NOMO-1 (cell line): ENCODE measurements at regions not wholly inside any gene's neighbourhood (a gene's known extent, or its start where the extent isn't known, plus 50 kb on each side); places are given as distances from the start of the nearest gene placed in this dataset.

Experiments used
- DNase-seq, 2 experiments: peaks; one replicate each; lab custom pipeline; 2025; ENCODE audit not compliant: unreplicated experiment in 2 of 2; lab: John Stamatoyannopoulos, UW

DNA sequence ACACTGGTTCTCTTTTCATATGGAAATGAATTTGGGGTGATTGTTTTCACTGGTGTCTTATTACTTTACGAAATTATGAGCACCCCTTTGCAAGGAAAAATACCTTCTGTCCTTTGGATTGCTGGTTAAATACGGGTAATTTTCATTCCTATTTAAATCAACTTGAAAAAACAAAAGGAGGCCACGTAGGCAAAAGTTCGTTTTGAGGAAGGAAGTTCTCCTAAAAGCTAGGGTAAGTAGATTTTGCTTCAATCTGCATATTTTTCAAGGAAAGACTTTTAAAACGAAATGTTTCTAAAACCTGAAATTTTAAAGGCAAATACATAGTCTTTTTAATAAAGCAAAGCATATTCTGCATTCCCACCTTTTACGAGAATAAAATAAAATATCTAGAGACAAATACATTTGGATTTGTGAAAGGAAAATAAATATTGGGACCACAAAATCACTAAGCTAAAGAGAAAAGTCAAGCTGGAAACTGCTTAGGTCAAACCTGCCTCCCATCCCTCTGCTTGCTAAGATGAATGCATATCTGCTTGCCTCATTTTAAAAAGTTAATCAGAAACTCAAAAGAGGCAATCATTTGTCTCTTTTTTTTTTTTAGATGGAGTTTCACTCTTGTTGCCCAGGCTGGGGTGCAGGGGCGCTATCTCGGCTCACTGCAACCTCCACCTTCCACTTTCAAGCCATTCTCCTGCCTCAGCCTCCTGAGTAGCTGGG lies 70.9 kb upstream of the ETS2 start:
- DNase-seq = peak; percentile 55 to 68

DNA sequence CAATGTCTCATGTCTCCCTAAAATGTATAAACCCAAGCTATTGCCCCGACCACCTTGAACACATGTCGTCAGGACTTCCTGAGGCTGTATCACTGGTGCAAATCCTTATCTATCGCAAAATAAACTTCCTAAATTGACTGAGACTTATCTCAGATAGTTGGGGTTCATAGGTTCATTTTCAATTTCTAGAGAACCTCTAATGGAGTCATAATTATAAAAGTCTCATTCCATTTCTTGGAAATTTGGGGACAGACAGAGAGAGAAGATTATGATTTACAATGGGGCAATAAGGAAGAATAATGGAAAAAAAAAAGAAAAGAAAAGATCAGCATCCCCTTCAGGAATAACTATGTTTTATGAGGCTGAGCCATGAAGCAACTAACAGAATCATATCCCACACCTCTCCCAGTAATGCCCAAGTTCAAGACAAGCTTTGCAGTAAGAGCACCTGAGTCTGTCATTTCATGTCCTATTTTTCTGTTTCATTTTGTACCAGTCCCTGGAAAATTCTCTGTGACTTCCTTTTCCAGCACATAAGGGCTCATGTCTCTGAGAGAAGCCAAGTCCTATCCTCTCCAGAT lies 70.0 kb upstream of the ETS2 start:
- DNase-seq = no peak

DNA sequence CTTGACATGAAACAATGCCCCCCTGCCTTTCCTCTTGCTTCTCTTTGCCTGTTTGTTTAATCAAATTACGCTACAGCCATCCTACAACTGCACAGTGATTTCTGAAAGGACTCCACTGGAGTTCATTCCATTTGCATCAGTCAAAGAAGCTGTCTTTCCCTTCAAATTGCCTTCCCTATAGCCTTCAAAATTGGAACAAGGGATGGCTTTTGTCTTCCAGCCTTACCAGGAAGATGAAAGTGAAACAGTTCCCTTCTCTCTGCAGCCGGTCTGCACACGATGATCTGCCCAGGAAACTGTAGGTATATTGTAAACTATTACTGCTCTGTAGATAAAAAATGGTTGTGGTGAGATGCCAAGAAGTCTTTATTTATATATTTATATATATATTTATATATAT lies 65.6 kb upstream of the ETS2 start:
- DNase-seq = no peak

DNA sequence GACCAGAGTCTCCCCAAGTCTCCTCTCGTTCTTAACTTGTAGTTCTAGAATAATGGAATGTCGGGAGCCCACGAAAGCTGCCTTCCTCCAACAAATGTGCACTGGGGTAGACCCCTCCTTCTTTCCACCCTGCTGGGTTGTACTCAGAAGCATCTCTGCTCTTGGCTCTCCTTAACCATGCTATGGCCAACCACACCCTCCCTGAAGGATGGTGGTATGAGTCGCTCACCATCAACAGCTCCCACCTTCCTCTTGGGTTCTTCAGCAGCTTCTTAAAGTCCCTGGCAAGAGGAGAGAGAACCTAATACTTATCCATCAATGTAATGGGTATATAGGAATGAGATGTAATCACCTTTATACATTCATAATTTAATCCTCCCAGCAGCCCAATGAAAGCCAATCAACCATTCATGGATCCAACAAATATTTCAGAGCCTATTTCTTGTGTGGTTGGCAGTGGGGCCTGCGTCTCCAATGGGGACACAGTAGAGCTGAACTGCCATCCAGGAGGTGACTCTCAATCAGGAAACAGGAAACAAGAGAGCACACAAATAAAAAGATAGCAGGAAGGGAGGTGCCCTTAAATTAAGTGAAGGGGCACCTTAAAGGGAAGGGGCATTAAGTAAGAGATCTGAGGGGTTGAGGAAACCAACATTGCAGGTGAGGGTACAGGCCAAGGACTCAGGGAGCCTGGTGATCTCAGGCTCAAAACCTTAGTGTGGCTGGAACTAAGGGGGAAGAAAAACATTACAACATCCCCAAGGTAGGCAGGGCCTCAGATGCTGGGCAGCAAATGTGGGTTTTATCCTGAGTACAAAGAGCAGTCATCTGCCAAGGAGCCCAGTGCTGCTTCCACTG lies 64.4 kb upstream of the ETS2 start:
- DNase-seq = peak; percentile 31

DNA sequence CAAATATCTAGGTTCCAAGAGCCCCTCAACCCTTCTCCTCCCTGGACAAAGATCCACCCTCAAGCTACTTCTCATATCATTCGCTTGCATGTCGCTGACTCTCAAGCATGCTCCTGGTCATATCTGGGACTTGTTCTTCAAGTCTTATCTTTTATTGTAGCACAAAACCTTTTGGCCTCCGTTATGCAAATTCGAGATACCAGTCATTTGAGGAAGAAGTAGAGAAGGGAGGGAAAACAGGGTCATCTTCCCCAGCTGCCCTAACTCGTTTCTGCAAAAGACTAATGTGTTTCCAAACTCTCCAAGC lies 63.8 kb upstream of the ETS2 start:
- DNase-seq = peak in 1 of 2 experiments; percentile 31

DNA sequence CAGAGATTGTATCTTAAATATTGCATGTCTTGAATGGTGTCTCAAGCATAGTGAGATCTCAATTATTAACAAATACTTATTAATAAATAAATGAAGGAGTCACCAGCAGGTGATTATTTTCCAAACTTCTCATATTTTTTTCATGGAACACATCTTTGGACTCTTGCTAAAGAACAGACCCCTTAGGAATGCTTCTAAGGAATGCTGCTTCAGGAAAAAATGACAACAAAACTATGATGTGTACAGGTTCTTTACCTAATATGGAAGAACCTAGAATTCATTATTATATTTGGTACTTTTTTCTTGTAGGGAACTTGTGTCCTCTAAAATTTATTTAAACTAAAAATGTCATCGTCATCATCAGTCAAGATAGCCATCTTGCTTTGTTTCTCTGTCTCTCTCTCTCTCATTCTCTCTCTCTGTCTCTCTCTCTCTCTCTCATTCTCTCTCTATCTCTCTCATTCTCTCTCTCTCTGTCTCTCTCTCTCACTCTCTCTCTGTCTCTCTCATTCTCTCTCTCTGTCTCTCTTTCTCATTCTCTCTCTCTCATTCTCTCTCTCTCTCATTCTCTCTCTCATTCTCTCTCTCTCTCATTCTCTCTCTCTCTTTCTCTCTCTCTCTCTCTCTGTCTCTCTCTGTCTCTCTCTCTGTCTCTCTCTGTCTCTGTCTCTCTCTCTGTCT lies 63.0 kb upstream of the ETS2 start:
- DNase-seq = no peak

DNA sequence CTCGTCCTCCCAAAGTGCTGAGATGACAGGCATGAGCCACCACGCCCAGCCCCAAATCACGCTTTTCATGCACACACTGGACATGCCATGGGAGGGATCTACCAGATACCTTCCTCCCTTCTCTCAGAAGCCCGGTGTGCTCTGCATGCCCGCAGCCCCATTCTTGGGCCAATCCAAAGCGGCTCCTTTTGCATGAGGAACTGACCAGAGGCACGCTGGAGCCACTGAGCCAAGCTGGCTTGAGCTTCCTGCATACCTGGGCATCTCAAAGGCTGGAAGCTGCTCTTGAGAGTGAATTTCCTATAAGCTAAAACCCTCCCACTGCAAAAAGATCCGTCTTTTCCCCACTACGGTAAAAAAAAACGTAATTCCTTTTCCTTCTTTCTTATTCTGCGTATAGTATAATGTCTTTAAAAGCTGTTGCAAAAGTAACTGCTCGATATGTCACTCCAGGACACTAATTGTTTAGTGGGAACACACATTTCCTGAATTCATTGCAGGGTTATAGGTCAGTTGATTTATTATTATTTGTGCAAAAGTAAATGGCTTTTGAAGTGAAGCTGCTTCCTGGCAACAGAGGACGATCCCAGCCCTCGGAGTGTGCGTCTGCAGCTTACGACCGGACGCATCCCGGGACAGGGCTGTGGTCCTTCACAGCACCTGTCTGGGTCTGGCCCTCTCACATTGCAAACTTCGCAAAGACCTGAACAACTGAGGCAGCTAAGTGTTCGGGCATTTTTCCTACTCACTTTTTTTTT lies 61.8 kb upstream of the ETS2 start:
- DNase-seq = no peak

DNA sequence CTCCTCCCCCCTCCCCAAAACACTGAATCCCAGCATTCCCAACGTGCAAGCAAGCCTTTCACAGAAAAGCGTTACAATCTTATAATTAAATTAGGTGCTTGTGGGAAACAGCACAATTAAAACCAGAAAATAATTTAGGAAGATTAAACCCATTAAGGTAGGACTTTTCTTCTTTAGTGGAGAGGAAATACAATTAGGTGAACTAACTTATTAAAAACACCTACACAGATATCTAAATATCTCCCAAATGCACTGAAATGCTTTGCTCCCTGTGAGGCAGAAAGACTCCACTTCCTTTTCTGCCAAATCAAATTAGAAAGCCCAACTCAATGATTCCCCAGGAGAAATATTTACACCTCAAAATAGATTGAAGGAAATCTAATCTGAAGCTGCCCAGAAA lies 60.9 kb upstream of the ETS2 start:
- DNase-seq = no peak

DNA sequence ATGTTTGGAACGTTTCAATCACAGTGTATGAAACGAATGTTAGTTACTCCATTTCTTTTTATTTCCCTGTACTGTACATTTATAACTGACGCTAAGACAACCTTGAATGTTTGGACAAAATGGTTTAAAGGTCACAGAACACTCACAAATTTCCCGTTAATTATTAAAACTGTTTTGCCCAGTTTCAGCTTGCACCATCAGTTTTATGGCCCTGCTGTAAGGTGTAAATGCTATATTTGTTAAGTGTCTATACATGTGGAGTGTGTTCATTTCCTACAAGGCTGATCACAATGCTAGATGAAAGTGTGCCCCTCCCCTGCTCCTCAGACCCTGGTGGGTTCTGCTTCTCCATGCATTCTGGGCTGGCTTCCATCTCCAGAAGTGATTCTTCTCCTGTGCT lies 57.9 kb upstream of the ETS2 start:
- DNase-seq = no peak

DNA sequence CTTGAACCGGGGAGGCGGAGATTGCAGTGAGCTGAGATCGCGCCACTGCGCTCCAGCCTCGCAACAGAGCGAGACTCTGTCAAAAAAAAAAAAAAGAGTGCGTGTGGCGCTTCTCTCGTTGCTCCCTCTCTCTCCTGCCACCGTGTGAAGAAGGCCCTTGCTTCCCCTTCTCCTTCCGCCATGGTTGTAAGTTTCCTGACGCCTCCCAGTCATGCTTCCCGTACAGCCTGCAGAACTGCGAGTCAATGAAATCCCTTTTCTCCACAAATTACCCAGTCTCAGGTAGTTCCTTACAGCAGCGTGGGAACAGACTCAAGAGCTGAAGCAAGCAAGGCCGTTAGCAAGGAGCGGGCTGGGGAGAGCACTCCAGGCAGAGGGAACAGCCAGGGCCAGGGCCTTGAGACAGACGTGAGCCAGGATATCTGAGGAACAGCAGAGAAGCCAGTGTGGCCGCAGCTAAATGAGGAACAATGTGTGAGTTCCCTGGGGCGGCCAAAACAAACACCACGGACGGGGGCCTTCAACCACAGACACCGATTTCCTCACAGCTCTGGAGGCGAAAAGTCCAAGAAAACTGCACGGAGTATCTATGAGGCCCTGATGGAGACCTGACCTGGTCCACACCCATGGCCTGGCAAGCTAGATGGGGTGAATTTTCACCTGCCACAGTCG lies 54.2 kb upstream of the ETS2 start:
- DNase-seq = peak; percentile 91 to 96

DNA sequence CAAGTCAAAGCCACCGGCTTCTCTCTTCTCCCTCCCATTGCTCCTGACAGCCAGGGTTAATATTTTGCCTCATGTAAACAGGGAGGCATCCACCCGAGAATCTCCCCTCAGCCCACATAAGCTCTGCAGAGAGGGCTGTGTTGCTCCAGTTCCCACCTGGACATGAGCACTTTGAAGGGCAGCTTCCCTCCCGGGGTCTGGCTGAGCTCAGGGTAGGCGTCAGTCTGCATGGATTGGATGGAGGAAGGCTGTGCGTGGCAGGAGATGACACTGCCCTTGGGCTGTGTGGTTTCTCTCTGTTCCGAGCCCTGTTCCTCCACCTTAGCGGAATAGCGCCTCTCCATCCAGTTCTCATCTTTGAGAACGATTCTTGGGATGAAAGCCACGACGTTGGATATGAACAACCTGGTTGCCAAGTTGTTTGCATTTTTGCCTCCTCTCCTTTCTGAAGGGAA lies 53.7 kb upstream of the ETS2 start:
- no peak for DNase-seq

DNA sequence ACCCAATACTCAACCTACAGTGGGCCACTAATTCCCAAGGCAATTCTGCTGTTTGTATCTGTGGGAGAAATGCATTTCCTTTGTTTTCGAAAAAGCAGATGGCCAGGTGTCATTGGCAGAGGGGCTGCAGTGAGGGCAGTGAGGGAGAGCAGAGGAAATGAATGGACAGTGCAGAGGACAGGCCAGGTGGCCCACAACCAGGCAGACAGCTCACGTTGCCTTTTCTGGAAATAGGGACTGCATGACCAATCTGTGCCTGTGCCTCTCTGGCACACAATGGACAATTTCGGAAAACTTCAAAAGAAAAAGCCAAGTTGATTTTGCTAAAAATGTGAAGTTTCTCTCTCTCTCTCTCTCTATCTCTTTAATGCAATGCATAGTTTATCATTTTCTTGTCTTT lies 52.6 kb upstream of the ETS2 start:
- no peak for DNase-seq

DNA sequence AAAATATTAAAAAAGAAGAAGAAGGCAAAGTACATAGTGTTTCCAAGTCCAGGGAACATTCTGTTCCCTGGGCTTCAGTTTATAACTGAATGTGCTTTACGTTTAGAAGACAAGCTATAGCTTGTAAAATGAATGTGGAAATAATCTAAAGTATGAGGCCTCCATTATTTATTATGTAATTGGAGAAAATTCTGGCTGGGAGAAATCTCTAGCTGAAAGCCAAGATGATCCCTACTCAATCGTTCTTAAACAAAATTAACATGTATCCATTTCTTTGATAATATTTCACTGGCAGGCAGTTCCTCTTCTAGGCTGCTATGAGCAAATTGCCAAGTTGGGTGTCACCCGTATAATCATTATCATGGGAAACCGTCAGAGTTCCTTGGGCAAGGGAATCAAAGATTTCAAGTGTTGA lies 52.2 kb upstream of the ETS2 start:
- peak in 1 of 2 experiments; percentile 22 for DNase-seq
